GM23338 (cell line): ENCODE measurements at regions not wholly inside any gene's neighbourhood (a gene's known extent, or its start where the extent isn't known, plus 50 kb on each side); places are given as distances from the start of the nearest gene placed in this dataset.

Source experiments
- ATAC-seq: fragments of 200-7000 bp; cut with Tn5 transposase; 3 replicates; pipeline ENCODE4 v1.9.1; 2020
- DNase-seq: peaks from one replicate; pipeline ENCODE4 v3.0.0-alpha.2; 2015; ENCODE audit warnings: low spot score
- H2AFZ ChIP-seq: fragments of 200-600 bp; sonication (generic); 2 replicates; pipeline ENCODE4 v1.8.0; 2016; ENCODE audit warnings: antibody characterized with exemption, mild to moderate bottlenecking, moderate library complexity
- H3F3A ChIP-seq: fragments of 200-600 bp; sonication (generic); replicated peaks from 2 replicates; pipeline ENCODE4 v1.8.0; 2017; ENCODE audit warnings: antibody characterized with exemption, mixed run types, low read depth
- H3K27ac ChIP-seq: fragments of 200-600 bp; sonication (generic); 2 replicates; pipeline ENCODE4 v1.6.1; 2016; ENCODE audit warnings: low read depth
- H3K27me3 ChIP-seq: fragments of 200-600 bp; sonication (generic); 2 replicates; pipeline ENCODE4 v1.8.0; 2016; ENCODE audit warnings: mild to moderate bottlenecking, mixed run types, moderate library complexity; ENCODE audit not compliant: insufficient read depth
- H3K36me3 ChIP-seq: fragments of 200-600 bp; sonication (generic); 2 replicates; pipeline ENCODE4 v1.8.0; 2016; ENCODE audit warnings: mild to moderate bottlenecking; ENCODE audit not compliant: insufficient read depth
- H3K4me1 ChIP-seq: fragments of 200-600 bp; sonication (generic); 2 replicates; pipeline ENCODE4 v1.8.0; 2016; ENCODE audit warnings: mild to moderate bottlenecking, moderate library complexity; ENCODE audit not compliant: insufficient read depth
- H3K4me2 ChIP-seq: fragments of 200-600 bp; sonication (generic); 2 replicates; pipeline ENCODE4 v1.7.1; 2017; ENCODE audit warnings: mixed run types
- H3K4me3 ChIP-seq: fragments of 200-600 bp; sonication (generic); 2 replicates; pipeline ENCODE4 v1.6.1; 2016; ENCODE audit warnings: mixed run types
- H3K79me2 ChIP-seq: fragments of 200-600 bp; sonication (generic); replicated peaks from 2 replicates; pipeline ENCODE4 v1.8.0; 2017; ENCODE audit warnings: mild to moderate bottlenecking; ENCODE audit not compliant: insufficient read depth
- H3K9me2 ChIP-seq: fragments of 200-600 bp; sonication (generic); 2 replicates; pipeline ENCODE4 v1.8.0; 2017; ENCODE audit not compliant: insufficient read depth
- H4K20me1 ChIP-seq: fragments of 200-600 bp; sonication (generic); replicated peaks from 2 replicates; pipeline ENCODE4 v1.8.0; 2017; ENCODE audit warnings: mild to moderate bottlenecking; ENCODE audit not compliant: insufficient read depth
- H3K27ac Mint-ChIP-seq: 2 replicates; pipeline ENCODE4 v1.8.0; 2020; ENCODE audit warnings: inconsistent platforms, mild to moderate bottlenecking, moderate library complexity, mixed read lengths
- H3K27me3 Mint-ChIP-seq: 3 replicates; pipeline ENCODE4 v1.8.0; 2022; ENCODE audit warnings: low read depth, mild to moderate bottlenecking, moderate library complexity, mixed read lengths, inconsistent platforms; ENCODE audit not compliant: insufficient read depth, poor library complexity
- H3K36me3 Mint-ChIP-seq: 3 replicates; pipeline ENCODE4 v1.8.0; 2021; ENCODE audit warnings: low read depth, mild to moderate bottlenecking, inconsistent platforms, moderate library complexity, mixed read lengths
- H3K4me1 Mint-ChIP-seq: 3 replicates; pipeline ENCODE4 v1.8.0; 2020; ENCODE audit warnings: mild to moderate bottlenecking, inconsistent platforms, mixed read lengths
- H3K4me3 Mint-ChIP-seq: 3 replicates; pipeline ENCODE4 v1.8.0; 2021; ENCODE audit warnings: moderate library complexity, mild to moderate bottlenecking, inconsistent platforms, mixed read lengths
- H3K9me3 Mint-ChIP-seq: 3 replicates; pipeline ENCODE4 v1.8.0; 2020; ENCODE audit warnings: moderate library complexity, mild to moderate bottlenecking, inconsistent platforms, mixed read lengths
- CREB1 ChIP-seq: fragments of 250-450 bp; sonication (Bioruptor Pico); IDR thresholded peaks from 2 replicates; pipeline ENCODE4 v1.5.0; 2020; ENCODE audit warnings: low read depth, mild to moderate bottlenecking, moderate library complexity
- EZH2 ChIP-seq: fragments of 200-600 bp; sonication (generic); IDR thresholded peaks from one replicate; pipeline ENCODE4 v1.8.0; 2017; ENCODE audit warnings: antibody characterized with exemption, mild to moderate bottlenecking, low read depth; ENCODE audit not compliant: unreplicated experiment
- JUNB ChIP-seq: IDR thresholded peaks from one replicate; pipeline ENCODE4 v1.6.1; 2016; ENCODE audit warnings: antibody characterized with exemption; ENCODE audit not compliant: unreplicated experiment
- NANOG ChIP-seq: IDR thresholded peaks from 2 replicates; pipeline ENCODE4 v1.6.1; 2016; ENCODE audit warnings: antibody characterized with exemption, borderline replicate concordance
- POLR2AphosphoS5 ChIP-seq: IDR thresholded peaks from 2 replicates; pipeline ENCODE4 v1.6.1; 2016; ENCODE audit warnings: antibody characterized with exemption, low read depth
- ZNF114 ChIP-seq: fragments of 250-450 bp; sonication (Bioruptor Pico); IDR thresholded peaks from 2 replicates; pipeline ENCODE4 v1.5.0; 2020; ENCODE audit warnings: mild to moderate bottlenecking, moderate library complexity
- ZNF331 ChIP-seq: fragments of 250-450 bp; sonication (Bioruptor Pico); IDR thresholded peaks from 2 replicates; pipeline ENCODE4 v1.5.0; 2020; ENCODE audit warnings: low read depth, mild to moderate bottlenecking, moderate library complexity
- TF ChIP-seq, protein P1 (sequence below): IDR thresholded peaks from 2 replicates; pipeline ENCODE4 v1.6.1; 2016; ENCODE audit warnings: antibody characterized with exemption
- TF ChIP-seq, protein P2 (sequence below): IDR thresholded peaks from one replicate; pipeline ENCODE4 v1.6.1; 2018; ENCODE audit warnings: antibody characterized with exemption; ENCODE audit not compliant: unreplicated experiment
- TF ChIP-seq, protein P3 (sequence below): fragments of 250-450 bp; sonication (Bioruptor Pico); IDR thresholded peaks from 2 replicates; pipeline ENCODE4 v1.5.0; 2020; ENCODE audit warnings: mild to moderate bottlenecking, moderate library complexity
- TF ChIP-seq, protein P4 (sequence below), 2 experiments: fragments of 200-600 bp in 1 of 2; sonication (generic) in 1 of 2; conservative IDR thresholded peaks; 2 replicates each; pipeline versions ENCODE4 v1.5.1 to v1.6.1; 2016 to 2017; ENCODE audit warnings: antibody characterized with exemption in 2 of 2, low read depth in 2 of 2, mild to moderate bottlenecking in 2 of 2, moderate library complexity in 1 of 2

DNA sequence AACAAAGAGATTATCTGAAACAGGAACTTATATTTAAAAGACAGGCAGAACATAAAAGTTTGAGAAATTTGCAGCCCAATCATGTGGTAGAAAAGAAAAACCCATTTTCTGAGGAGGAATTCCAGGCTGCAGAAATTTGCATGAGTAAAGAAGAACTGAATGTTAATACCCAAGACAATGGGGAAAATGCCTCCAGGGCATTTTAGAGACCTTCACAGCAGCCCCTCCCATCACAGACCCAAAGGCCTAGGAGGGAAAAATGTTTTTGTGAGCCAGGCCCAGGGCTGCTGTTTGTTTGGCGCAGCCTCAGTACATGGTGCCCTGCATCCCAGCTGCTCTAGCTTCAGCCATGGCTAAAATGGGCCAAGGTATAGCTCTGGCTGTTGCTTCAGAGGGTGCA, 554.3 kb upstream of the CHRM3 start:
- Histone ChIP-seq H3K79me2 (no peaks in the 10 kb centered on the region), H3K4me3 (no peak overlapping the region), H3K27ac (no peak overlapping the region), H3F3A (no peaks in the 10 kb centered on the region), H4K20me1 (no peaks in the 10 kb centered on the region), H2AFZ (no peak overlapping the region), H3K27me3 (no peaks in the 10 kb centered on the region), H3K4me1 (no peaks in the 10 kb centered on the region), H3K4me2 (no peak overlapping the region), H3K9me2 (peaks cover 6% of the 10 kb centered on the region), H3K36me3 (peaks cover 5% of the 10 kb centered on the region; the same call in 1 of the 2 replicates)
- no peak overlapping the region for H3K27ac Mint-ChIP-seq
- DNase-seq (peak; percentile 61), ATAC-seq (no peak)
- H3K36me3 Mint-ChIP-seq: peaks cover 38% of the 10 kb centered on the region
- H3K4me1 Mint-ChIP-seq: no peaks in the 10 kb centered on the region; the same call in 2 of the 3 replicates
- no peak overlapping the region for H3K4me3 Mint-ChIP-seq
- H3K9me3 Mint-ChIP-seq: peaks cover 46% of the 10 kb centered on the region
- H3K27me3 Mint-ChIP-seq: no peaks in the 10 kb centered on the region
- TF ChIP-seq POLR2AphosphoS5 (no peak), ZNF114 (CRISPR knock-in tag) (no peak), EZH2 (no peak), JUNB (no peak), CREB1 (CRISPR knock-in tag) (no peak), NANOG (no peak), ZNF331 (CRISPR knock-in tag) (no peak)
- TF ChIP-seq, protein P1, sequence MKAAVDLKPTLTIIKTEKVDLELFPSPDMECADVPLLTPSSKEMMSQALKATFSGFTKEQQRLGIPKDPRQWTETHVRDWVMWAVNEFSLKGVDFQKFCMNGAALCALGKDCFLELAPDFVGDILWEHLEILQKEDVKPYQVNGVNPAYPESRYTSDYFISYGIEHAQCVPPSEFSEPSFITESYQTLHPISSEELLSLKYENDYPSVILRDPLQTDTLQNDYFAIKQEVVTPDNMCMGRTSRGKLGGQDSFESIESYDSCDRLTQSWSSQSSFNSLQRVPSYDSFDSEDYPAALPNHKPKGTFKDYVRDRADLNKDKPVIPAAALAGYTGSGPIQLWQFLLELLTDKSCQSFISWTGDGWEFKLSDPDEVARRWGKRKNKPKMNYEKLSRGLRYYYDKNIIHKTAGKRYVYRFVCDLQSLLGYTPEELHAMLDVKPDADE: no peak
- TF ChIP-seq, protein P2, sequence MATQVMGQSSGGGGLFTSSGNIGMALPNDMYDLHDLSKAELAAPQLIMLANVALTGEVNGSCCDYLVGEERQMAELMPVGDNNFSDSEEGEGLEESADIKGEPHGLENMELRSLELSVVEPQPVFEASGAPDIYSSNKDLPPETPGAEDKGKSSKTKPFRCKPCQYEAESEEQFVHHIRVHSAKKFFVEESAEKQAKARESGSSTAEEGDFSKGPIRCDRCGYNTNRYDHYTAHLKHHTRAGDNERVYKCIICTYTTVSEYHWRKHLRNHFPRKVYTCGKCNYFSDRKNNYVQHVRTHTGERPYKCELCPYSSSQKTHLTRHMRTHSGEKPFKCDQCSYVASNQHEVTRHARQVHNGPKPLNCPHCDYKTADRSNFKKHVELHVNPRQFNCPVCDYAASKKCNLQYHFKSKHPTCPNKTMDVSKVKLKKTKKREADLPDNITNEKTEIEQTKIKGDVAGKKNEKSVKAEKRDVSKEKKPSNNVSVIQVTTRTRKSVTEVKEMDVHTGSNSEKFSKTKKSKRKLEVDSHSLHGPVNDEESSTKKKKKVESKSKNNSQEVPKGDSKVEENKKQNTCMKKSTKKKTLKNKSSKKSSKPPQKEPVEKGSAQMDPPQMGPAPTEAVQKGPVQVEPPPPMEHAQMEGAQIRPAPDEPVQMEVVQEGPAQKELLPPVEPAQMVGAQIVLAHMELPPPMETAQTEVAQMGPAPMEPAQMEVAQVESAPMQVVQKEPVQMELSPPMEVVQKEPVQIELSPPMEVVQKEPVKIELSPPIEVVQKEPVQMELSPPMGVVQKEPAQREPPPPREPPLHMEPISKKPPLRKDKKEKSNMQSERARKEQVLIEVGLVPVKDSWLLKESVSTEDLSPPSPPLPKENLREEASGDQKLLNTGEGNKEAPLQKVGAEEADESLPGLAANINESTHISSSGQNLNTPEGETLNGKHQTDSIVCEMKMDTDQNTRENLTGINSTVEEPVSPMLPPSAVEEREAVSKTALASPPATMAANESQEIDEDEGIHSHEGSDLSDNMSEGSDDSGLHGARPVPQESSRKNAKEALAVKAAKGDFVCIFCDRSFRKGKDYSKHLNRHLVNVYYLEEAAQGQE: no peak
- TF ChIP-seq, protein P3, sequence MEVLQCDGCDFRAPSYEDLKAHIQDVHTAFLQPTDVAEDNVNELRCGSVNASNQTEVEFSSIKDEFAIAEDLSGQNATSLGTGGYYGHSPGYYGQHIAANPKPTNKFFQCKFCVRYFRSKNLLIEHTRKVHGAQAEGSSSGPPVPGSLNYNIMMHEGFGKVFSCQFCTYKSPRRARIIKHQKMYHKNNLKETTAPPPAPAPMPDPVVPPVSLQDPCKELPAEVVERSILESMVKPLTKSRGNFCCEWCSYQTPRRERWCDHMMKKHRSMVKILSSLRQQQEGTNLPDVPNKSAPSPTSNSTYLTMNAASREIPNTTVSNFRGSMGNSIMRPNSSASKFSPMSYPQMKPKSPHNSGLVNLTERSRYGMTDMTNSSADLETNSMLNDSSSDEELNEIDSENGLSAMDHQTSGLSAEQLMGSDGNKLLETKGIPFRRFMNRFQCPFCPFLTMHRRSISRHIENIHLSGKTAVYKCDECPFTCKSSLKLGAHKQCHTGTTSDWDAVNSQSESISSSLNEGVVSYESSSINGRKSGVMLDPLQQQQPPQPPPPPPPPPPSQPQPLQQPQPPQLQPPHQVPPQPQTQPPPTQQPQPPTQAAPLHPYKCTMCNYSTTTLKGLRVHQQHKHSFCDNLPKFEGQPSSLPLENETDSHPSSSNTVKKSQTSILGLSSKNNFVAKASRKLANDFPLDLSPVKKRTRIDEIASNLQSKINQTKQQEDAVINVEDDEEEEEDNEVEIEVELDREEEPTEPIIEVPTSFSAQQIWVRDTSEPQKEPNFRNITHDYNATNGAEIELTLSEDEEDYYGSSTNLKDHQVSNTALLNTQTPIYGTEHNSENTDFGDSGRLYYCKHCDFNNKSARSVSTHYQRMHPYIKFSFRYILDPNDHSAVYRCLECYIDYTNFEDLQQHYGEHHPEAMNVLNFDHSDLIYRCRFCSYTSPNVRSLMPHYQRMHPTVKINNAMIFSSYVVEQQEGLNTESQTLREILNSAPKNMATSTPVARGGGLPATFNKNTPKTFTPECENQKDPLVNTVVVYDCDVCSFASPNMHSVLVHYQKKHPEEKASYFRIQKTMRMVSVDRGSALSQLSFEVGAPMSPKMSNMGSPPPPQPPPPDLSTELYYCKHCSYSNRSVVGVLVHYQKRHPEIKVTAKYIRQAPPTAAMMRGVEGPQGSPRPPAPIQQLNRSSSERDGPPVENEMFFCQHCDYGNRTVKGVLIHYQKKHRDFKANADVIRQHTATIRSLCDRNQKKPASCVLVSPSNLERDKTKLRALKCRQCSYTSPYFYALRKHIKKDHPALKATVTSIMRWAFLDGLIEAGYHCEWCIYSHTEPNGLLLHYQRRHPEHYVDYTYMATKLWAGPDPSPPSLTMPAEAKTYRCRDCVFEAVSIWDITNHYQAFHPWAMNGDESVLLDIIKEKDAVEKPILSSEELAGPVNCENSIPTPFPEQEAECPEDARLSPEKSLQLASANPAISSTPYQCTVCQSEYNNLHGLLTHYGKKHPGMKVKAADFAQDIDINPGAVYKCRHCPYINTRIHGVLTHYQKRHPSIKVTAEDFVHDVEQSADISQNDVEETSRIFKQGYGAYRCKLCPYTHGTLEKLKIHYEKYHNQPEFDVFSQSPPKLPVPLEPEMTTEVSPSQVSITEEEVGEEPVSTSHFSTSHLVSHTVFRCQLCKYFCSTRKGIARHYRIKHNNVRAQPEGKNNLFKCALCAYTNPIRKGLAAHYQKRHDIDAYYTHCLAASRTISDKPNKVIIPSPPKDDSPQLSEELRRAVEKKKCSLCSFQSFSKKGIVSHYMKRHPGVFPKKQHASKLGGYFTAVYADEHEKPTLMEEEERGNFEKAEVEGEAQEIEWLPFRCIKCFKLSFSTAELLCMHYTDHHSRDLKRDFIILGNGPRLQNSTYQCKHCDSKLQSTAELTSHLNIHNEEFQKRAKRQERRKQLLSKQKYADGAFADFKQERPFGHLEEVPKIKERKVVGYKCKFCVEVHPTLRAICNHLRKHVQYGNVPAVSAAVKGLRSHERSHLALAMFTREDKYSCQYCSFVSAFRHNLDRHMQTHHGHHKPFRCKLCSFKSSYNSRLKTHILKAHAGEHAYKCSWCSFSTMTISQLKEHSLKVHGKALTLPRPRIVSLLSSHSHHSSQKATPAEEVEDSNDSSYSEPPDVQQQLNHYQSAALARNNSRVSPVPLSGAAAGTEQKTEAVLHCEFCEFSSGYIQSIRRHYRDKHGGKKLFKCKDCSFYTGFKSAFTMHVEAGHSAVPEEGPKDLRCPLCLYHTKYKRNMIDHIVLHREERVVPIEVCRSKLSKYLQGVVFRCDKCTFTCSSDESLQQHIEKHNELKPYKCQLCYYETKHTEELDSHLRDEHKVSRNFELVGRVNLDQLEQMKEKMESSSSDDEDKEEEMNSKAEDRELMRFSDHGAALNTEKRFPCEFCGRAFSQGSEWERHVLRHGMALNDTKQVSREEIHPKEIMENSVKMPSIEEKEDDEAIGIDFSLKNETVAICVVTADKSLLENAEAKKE: no peak
- TF ChIP-seq, protein P4, sequence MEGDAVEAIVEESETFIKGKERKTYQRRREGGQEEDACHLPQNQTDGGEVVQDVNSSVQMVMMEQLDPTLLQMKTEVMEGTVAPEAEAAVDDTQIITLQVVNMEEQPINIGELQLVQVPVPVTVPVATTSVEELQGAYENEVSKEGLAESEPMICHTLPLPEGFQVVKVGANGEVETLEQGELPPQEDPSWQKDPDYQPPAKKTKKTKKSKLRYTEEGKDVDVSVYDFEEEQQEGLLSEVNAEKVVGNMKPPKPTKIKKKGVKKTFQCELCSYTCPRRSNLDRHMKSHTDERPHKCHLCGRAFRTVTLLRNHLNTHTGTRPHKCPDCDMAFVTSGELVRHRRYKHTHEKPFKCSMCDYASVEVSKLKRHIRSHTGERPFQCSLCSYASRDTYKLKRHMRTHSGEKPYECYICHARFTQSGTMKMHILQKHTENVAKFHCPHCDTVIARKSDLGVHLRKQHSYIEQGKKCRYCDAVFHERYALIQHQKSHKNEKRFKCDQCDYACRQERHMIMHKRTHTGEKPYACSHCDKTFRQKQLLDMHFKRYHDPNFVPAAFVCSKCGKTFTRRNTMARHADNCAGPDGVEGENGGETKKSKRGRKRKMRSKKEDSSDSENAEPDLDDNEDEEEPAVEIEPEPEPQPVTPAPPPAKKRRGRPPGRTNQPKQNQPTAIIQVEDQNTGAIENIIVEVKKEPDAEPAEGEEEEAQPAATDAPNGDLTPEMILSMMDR (conservative IDR thresholded peaks at IDR 0.05; ENCODE audit: low read depth in 2 of 2): no peak
